Panc1 (cell line): ENCODE measurements at regions not wholly inside any gene's neighbourhood (a gene's known extent, or its start where the extent isn't known, plus 50 kb on each side); places are given as distances from the start of the nearest gene placed in this dataset.

Experiments
- ATAC-seq: fragments of 200-7000 bp; cut with Tn5 transposase; 2 replicates; pipeline ENCODE4 v1.9.1; 2020; ENCODE audit warnings: mild to moderate bottlenecking, moderate library complexity
- BruUV-seq: library from RNA; stranded (reverse); fragments of 400-500 nt; replicated peaks from 2 replicates; lab custom pipeline; 2021; lab: Mats Ljungman, UMichigan
- CTCF ChIA-PET: fragments of 300-600 bp; sonication (Branson Sonifier 250); formaldehyde crosslinking; loops from one replicate; lab custom pipeline; 2022; ENCODE audit warnings: antibody characterized with exemption; lab: Charles Lee
- POLR2A ChIA-PET: fragments of 300-600 bp; sonication (Branson Sonifier 250); formaldehyde crosslinking; loops from one replicate; lab custom pipeline; 2022; ENCODE audit warnings: antibody characterized with exemption; lab: Charles Lee
- DNase-seq: peaks from one replicate; pipeline ENCODE4 v3.0.0-alpha.2; 2010; ENCODE audit warnings: low read depth, low spot score
- H3K27ac ChIP-seq: 2 replicates; pipeline ENCODE4 v1.5.1; 2011; ENCODE audit warnings: mild to moderate bottlenecking, low read length, inconsistent platforms
- H3K27me3 ChIP-seq: fragments of 200-500 bp; sonication (Bioruptor generic); 2 replicates; pipeline ENCODE4 v1.6.0; 2014; ENCODE audit warnings: low read length, inconsistent platforms; ENCODE audit not compliant: control insufficient read depth, insufficient read depth
- H3K36me3 ChIP-seq: fragments of 200-500 bp; sonication (Bioruptor generic); 2 replicates; pipeline ENCODE4 v1.5.1; 2014; ENCODE audit warnings: inconsistent platforms, mild to moderate bottlenecking, low read length, moderate library complexity; ENCODE audit not compliant: control insufficient read depth, insufficient read depth
- H3K4me1 ChIP-seq: 2 replicates; pipeline ENCODE4 v1.5.1; 2011; ENCODE audit warnings: inconsistent platforms, mild to moderate bottlenecking, low read length, moderate library complexity; ENCODE audit not compliant: control insufficient read depth, insufficient read depth
- H3K4me3 ChIP-seq, 2 experiments: 2 replicates each; pipeline ENCODE4 v1.5.1; 2011 to 2012; ENCODE audit warnings: low read depth in 2 of 2, low read length in 2 of 2, mild to moderate bottlenecking in 2 of 2, inconsistent platforms in 1 of 2, moderate library complexity in 1 of 2
- H3K9me3 ChIP-seq: fragments of 200-500 bp; sonication (Bioruptor generic); 2 replicates; pipeline ENCODE4 v1.5.1; 2014; ENCODE audit warnings: low read depth, mild to moderate bottlenecking, inconsistent platforms, low read length, moderate library complexity; ENCODE audit not compliant: control insufficient read depth, insufficient read depth
- POLR2AphosphoS5 ChIP-seq: IDR thresholded peaks from 2 replicates; pipeline ENCODE4 v1.6.1; 2012; ENCODE audit warnings: mild to moderate bottlenecking, low read depth, low read length, moderate library complexity
- SIN3A ChIP-seq: IDR thresholded peaks from 2 replicates; pipeline ENCODE4 v1.6.1; 2012; ENCODE audit warnings: low read depth, mild to moderate bottlenecking, low read length, moderate library complexity, borderline replicate concordance; ENCODE audit not compliant: insufficient read depth
- TCF7L2 ChIP-seq: IDR thresholded peaks from 2 replicates; pipeline ENCODE4 v1.6.1; 2011; ENCODE audit warnings: mild to moderate bottlenecking, low read depth, low read length, inconsistent platforms
- in situ Hi-C: cut with HindIII; loops from 2 replicates; pipeline ENCODE4 v1.10.0; 2016; ENCODE audit warnings: low sequenced_read_pairs, low pct_unique_long_range_greater_than_20kb
- intact Hi-C: fragments of 100-400 bp; cut with micrococcal nuclease; formaldehyde crosslinking; loops from one replicate; pipeline ENCODE4 v1.10.0; 2022; ENCODE audit not compliant: unreplicated experiment
- TF ChIP-seq, protein P1 (sequence below): fragments of 450-650 bp; IDR thresholded peaks from 2 replicates; pipeline ENCODE4 v1.5.1; 2017; ENCODE audit warnings: mild to moderate bottlenecking
- TF ChIP-seq, protein P2 (sequence below), 2 experiments: IDR thresholded peaks; 2 replicates each; pipeline ENCODE4 v1.6.1; 2011 to 2012; ENCODE audit warnings: low read depth in 2 of 2, control low read depth in 1 of 2, low read length in 1 of 2, mild to moderate bottlenecking in 1 of 2, moderate library complexity in 1 of 2; ENCODE audit not compliant: insufficient read depth in 1 of 2

DNA sequence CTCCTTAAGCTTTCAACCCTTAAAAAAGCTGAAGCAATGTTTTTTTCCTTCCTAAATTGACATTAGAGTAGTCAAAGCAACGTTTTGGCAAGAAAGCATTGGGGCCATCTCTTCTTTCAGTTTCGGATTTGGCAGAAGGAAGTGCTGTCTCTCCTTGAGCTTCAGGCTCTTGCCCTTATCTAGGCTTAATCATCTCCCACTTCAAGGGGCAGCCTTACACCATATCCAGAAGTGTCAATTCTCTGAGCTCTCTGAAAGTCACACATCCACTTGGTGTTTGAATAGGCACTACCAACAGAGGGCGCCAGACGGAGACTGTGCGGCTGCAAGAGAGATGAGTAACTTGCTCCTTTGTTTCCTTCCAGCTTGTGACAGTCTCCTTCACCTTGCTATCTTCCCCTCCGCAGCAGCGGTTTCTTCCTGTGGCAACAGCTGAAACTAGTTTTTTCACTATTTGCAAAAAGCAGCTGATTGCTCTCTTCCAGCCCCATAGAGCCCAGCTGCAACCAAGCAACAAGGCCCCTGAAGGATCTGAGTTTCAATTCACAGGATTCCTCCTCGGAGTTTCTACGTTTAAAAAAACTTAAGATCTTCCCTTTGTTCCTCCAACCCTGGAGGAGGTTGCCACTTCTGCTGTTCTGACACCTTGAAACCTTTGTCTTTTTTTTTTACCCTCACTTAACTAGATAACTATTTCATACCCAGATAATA, 147.0 kb upstream of the SLCO3A1 start:
- H3K27me3 ChIP-seq = no peaks in the 10 kb centered on the region; the same call in 1 of the 2 replicates
- BruUV-seq = no TSS peak
- DNase-seq (peak; percentile 12), ATAC-seq (peak; percentile 78)
- intact Hi-C loops (loop anchor here (5.0 to 10.0 kb wide), 2 partner anchors 378 to 399 kb away; no protein-coding TSS in a partner anchor), in situ Hi-C loops (no loop called here)
- H3K4me1 ChIP-seq = no peaks in the 10 kb centered on the region
- H3K4me3 ChIP-seq = no peak overlapping the region
- ChIA-PET CTCF (interaction anchor here (0.8 to 1.1 kb wide), 2 partner anchors 144 to 406 kb away, joined by 3 to 5 read pairs; no protein-coding TSS in a partner anchor), POLR2A (no interaction called here)
- no peak overlapping the region for H3K27ac ChIP-seq
- no peaks in the 10 kb centered on the region for H3K36me3 ChIP-seq
- no peak for TF ChIP-seq SIN3A
- TF ChIP-seq, protein P1, sequence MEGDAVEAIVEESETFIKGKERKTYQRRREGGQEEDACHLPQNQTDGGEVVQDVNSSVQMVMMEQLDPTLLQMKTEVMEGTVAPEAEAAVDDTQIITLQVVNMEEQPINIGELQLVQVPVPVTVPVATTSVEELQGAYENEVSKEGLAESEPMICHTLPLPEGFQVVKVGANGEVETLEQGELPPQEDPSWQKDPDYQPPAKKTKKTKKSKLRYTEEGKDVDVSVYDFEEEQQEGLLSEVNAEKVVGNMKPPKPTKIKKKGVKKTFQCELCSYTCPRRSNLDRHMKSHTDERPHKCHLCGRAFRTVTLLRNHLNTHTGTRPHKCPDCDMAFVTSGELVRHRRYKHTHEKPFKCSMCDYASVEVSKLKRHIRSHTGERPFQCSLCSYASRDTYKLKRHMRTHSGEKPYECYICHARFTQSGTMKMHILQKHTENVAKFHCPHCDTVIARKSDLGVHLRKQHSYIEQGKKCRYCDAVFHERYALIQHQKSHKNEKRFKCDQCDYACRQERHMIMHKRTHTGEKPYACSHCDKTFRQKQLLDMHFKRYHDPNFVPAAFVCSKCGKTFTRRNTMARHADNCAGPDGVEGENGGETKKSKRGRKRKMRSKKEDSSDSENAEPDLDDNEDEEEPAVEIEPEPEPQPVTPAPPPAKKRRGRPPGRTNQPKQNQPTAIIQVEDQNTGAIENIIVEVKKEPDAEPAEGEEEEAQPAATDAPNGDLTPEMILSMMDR = peak; percentile 90
- H3K9me3 ChIP-seq = no peaks in the 10 kb centered on the region

DNA sequence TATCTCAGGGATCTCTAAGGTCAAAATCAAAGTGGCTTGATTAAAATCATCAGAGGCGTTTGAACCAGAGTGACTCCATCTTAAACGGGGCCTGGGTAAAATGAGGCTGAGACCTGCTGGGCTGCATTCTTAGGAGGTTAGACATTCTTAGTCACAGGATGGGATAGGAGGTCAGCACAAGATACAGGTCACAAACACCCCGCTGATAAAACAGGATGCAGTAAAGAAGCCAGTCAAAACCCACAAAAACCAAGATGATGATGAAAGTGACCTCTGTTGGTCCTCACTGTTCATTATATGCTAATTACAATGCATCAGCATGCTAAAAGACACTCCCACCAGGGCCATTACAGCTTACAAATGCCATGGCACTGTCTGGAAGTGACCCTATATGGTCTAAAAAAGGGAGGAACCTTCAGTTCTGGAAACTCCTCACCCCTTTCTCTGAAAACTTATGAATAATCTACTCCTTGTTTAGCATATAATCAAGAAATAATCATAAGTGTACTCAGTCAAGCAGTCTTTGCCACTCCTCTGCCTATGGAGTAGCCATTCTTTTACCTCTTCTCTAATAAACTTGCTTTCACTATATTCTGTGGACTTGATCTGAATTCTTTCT, 143.3 kb upstream of the SLCO3A1 start:
- TF ChIP-seq TCF7L2 (no peak), POLR2AphosphoS5 (no peak), SIN3A (no peak)
- TF ChIP-seq, protein P1 = no peak
- TF ChIP-seq, protein P2, sequence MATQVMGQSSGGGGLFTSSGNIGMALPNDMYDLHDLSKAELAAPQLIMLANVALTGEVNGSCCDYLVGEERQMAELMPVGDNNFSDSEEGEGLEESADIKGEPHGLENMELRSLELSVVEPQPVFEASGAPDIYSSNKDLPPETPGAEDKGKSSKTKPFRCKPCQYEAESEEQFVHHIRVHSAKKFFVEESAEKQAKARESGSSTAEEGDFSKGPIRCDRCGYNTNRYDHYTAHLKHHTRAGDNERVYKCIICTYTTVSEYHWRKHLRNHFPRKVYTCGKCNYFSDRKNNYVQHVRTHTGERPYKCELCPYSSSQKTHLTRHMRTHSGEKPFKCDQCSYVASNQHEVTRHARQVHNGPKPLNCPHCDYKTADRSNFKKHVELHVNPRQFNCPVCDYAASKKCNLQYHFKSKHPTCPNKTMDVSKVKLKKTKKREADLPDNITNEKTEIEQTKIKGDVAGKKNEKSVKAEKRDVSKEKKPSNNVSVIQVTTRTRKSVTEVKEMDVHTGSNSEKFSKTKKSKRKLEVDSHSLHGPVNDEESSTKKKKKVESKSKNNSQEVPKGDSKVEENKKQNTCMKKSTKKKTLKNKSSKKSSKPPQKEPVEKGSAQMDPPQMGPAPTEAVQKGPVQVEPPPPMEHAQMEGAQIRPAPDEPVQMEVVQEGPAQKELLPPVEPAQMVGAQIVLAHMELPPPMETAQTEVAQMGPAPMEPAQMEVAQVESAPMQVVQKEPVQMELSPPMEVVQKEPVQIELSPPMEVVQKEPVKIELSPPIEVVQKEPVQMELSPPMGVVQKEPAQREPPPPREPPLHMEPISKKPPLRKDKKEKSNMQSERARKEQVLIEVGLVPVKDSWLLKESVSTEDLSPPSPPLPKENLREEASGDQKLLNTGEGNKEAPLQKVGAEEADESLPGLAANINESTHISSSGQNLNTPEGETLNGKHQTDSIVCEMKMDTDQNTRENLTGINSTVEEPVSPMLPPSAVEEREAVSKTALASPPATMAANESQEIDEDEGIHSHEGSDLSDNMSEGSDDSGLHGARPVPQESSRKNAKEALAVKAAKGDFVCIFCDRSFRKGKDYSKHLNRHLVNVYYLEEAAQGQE (IDR thresholded peaks at IDR 0.05; ENCODE audit: insufficient read depth in 1 of 2, low read depth in 2 of 2, low read length in 1 of 2) = no peak
- in situ Hi-C loops (no loop called here), intact Hi-C loops (no loop called here)

More for the DNA sequence above, 143.3 kb upstream of the SLCO3A1 start:
- Histone ChIP-seq H3K27me3 (no peaks in the 10 kb centered on the region), H3K4me1 (no peaks in the 10 kb centered on the region), H3K9me3 (no peaks in the 10 kb centered on the region), H3K27ac (no peak overlapping the region), H3K36me3 (no peaks in the 10 kb centered on the region), H3K4me3 (no peak overlapping the region)
- DNase-seq = no peak
- ChIA-PET CTCF (no interaction called here), POLR2A (no interaction called here)
- BruUV-seq = no TSS peak
- ATAC-seq = no peak
